MV-4-11 (cell line): ENCODE measurements at regions not wholly inside any gene's neighbourhood (a gene's known extent, or its start where the extent isn't known, plus 50 kb on each side); places are given as distances from the start of the nearest gene placed in this dataset.
"Not testable (repeated sequence)": the region's sequence is repeated elsewhere in the genome, so short reads cannot be mapped to it uniquely, and the experiment has no call there.

ENCODE experiments used
- DNase-seq: peaks from one replicate; lab custom pipeline; 2025; lab: John Stamatoyannopoulos, UW

DNA sequence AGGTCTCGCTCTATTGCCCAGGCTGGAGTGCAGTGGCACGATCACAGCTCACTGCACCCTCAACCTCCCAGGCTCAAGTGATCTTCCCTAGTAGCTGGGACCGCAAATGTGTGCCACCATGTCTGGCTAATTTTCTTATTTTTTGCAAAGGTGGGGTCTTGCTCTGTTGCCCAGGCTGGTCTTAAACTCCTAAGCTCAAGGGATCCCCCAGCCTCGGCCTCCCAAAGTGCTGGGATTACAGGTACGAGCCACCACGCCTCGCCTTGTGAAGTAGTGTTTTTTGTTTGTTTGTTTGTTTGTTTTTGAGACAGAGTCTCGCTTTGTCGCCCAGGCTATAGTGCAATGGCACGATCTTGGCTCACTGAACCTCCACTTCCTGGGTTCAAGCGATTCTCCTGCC is 125.5 kb downstream of the HAUS1 start:
- not testable (repeated sequence) for DNase-seq

DNA sequence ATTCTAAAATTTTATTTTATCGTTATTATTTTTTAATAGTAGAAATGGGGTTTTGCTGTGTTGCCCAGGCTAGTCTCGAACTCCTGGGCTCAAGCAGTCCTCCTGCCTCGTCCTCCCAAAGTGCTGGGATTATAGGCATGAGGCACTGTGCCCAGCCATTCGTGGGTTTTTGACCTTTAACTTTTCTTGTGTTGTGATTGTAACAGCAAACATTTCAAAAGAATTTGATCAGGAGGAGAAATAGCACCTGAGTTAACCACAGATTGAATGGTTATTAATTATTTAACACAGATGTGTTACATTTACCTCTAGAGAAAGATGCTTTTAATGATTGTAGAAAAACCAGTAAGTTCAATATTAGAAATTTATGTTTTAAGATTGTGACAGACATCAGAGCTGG is 132.0 kb downstream of the HAUS1 start:
- no peak for DNase-seq

DNA sequence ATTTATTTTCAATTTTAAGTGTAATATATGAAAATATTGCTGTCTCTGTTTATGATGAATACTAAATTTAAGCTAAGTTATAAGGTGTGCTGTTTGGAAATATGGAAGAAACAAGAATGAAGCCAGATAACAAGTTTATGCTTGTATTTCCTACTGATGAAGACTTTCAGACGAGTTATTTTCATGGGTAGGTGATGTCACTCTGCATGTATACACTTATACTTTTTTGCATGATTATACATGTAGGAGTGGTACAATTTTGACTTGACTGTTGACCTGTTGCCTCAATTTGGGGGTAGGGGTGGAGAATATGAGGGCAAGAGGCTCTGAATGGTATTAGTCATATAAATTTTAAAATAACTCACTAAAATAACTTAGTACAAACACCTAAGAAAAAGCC is 133.7 kb downstream of the HAUS1 start:
- DNase-seq: no peak

DNA sequence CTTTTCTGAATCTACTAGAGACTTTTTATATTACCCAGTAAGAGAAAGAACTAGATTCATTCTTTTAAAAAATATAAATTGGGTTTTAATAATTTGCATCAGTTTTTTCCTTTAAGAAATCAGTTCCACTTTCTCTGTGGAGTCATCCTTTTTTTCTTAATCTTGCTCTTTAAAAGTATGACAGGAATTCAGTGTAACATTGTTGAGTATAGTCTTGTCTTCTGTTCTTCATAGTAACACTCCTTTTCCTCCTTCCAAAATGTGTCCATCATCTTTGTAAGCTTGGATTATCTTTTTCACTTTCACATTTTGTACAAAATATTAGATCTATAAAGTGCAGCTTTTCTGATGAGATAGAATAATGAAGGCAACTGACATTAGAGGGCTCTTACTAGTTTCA is 135.4 kb downstream of the HAUS1 start:
- no peak for DNase-seq

DNA sequence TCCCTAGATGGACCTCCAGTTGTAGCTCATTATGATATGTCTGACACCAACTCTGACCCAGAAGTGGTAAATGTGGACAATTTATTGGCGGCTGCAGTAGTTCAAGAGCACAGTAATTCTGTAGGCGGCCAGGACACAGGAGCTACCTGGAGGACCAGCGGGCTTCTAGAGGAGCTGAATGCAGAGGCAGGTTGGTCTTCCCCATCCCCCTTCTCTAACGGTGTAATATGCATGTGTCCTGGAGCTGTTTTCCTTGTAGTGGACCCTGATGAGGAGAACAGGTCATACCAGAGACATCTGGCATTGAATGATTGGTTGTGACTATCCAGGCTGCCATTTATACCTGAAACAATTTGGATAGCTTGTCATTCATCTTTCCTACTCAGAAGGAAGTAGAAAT is 135.8 kb downstream of the HAUS1 start:
- no peak for DNase-seq

DNA sequence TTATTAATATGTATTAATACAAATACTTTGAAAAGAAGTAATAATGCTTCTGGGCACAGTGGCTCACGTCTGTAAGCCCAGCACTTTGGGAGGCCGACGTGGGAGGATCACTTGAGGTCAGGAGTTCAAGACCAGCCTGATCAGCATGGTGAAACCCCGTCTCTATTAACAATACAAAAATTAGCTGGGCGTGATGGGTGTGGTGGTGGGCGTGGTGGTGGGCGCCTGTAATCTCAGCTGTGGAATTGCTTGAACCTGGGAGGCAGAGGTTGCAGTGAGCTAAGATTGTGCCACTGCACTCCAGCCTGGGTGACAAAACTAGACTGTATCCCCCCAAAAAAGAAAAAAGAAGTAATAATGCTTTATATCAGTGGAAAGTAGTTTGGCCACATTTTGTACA is 137.2 kb downstream of the HAUS1 start:
- DNase-seq: not testable (repeated sequence)

DNA sequence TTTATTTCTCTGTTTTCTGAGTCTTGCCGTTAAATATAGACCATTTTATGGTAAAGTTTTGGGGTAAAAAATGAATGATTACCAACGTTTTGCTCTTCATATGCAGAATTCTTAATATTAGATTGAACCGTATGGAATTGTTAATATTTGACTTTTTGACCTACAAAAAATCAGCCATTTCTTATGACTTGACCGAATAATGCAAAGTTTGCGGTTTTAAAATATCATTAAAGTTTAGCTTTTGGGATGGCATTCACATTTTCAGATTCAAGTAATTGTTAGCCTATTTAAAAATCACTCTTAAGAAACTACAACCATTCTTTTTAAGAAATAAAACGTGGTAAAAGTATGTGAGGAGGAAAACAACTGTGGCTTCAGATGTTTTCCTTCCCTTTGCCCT is 138.0 kb downstream of the HAUS1 start:
- DNase-seq: no peak

DNA sequence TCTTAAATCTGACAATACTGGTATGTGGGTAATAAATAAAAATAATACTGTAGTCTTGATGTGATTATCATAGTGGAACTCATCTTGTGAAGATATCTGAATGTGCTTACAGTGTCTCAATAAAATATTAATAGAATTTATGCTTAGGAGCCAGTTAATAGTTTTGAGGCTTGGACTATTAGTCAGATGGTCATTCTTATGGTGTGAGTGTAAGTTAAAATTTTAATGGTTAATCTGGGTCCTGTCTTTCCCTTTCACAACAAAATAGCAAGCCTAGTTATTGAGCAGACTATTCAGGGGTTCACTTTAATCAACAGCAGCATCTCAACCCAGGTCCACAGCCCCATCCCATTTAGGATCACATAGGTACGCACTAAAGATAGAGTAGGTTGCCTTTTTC is 138.9 kb downstream of the HAUS1 start:
- DNase-seq: no peak

DNA sequence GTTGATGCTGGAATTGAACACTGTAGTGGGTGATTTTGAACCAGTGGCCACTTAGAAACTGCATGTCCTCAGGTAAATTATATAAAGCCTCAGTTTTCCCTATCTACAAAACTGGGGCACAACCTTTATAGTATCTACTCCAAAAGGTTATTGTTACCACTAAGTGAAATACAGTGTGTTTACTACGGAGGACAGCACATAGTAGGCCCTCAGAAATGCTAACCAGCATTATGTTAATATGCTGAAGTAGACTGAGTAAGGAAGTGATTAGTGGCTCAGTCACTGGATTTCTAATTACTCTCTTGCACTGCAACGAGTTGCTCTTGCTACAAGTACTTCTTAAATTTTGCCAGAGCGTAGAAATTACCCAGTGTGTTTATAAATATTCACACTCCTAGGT is 139.5 kb downstream of the HAUS1 start:
- DNase-seq: no peak

DNA sequence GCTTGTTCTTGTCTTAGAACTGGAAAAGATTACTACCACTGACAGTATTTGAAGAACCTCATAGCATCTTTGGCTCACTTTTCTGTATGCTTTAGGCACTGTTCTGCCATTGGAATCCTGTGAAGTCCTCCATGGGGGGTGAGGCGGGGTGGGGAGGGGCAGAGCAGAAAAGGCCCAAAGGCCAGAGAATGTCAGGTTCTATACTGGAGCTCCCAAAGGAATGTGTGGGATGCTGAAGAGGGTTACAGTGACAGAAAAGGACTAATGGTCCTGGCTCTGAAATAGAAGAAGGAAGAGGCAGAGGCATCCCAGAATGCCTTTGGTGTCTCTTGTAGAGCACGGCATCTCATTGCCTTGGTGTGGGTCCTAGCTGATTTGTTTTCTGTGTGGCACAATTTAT is 141.9 kb downstream of the HAUS1 start:
- no peak for DNase-seq

DNA sequence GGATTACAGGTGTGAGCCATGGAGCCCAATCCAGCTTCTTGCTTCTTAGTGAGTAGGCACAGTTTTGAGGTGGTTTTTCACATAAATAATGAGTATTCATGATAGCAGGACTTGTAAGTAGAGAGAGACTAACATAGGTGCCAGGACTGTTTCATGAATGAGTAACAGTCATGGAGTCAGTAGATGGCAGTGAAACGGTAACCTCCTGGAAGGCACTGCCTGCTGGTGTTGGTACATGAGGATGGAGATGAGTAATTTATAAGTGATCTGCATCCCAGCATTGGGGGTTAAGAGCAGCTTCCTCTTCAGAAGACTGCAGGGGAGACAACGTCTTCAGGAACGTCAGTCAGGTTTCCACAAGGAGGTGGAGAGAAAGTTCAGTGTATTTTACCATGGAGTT is 143.8 kb downstream of the HAUS1 start:
- no peak for DNase-seq

DNA sequence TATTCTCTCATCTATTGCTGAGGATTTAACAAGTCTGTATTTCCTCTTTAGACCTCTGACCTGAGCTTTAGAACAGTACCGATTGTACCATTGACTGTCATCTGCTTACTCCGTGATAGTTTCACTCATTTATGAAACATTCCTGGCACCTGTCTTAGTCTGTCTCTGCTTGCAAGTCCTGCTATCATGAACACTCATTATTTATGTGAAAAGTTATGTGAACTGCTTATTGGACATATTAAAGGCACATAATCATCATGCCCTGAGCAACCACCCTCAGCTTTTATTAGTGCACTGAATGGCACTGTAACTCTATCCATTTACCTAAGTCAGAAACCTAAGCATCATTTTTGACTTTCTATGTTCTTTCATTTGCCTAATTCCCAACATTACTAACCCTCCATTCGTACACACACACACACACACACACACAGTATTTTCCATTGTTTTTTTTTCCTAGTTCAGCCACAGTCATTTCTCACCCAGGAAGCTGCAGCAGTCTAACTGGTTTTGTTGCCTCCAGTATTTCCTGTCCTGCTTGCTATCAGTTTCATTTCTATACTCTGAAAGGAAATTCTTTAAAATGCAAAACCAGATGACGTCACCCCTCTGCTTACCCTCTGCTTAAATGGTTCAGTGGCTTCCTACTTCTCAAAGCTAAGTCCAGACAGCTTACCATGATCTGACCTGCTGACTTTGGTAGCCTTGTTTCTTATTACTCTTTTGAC is 146.1 kb downstream of the HAUS1 start:
- DNase-seq: peak; percentile 95

DNA sequence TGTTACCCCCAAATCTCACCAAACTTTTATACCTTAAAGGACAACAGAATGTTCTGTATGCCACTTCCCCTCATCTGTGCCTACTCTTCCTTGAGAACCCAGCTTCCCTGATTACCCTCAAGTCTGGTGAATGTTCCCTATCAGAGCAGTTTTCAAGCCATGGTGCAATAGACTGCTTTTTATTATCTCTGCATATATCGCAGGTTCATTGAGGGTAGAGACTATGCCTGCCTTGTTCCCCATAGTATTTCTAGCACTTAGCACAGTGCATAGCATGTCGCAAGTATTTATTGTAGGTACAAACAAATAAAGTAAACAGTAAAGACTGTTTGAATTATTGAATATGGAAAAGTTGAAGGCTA is 146.6 kb downstream of the HAUS1 start:
- DNase-seq: peak; percentile 73

DNA sequence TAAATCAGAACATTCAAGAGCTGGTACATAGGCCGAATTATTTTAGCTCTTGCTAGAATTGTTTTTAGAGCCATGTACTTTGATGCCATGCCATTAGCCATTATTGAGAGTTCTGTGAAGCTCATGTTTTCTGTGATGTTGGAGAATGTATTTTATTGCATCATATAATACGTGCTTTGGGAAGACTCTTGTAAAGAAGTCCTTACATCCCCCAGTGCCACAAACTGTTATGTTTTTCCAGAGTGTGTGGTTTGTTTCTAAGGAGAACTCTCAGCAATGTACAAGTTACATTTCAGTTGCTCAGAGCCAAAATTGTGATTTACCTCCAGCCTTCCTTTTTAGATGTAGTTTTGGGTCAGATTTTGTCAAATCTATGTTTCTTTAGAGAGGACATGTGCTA is 148.6 kb downstream of the HAUS1 start:
- DNase-seq: no peak

DNA sequence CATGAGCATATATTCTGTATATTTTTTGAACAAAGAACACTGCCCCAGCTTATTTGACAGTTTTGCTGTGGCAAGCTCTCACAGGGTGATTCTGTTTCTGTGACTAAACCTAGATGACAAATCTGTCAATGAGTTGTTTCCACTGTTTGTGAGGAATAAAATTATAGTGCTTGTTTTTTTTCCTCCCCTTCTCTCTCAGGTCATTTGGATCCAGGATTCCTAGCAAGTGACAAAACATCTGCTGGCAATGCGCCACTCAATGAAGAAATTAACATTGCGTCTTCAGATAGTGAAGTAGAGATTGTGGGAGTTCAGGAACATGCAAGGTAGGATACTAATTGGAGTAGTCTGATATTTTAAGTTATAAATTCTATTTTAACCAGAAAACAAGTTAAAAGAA is 149.3 kb downstream of the HAUS1 start:
- no peak for DNase-seq

DNA sequence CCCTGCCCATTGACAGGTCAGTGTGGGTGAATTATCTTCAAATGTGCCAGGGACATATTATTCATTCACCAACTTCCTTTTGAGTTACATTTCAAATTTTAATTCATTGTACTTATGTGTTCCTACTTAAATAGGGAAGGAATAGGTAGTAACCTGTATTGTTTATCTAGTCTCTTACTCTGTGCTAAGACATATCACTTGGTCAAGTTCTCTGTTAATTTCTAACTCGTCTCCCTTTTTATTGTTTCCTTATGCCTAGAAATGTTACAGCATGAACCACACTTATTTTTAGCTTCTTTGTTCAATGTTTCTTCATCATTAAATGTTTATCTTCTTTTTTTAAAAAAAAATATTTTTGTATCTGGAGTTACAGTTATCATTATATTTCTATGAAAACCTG is 151.9 kb downstream of the HAUS1 start:
- no peak for DNase-seq

DNA sequence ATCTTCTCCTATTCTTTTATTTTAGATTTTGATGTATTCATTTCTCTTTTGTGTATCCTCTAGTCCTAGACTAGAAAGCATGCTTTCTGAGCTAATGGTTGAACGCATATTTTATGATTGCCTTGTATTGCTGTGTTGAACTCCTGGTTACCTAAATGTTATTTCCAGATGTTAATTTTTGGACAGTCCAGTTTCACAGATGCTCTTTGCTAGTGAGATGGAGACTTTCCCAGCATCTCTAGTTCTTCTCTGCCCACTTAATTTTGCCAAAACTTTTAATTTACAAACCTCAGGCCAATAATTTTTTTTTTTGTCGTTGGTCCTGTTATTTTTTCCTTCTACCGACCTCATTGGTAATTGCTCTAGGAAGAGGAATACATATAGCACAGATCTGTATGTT is 153.2 kb downstream of the HAUS1 start:
- DNase-seq: no peak

DNA sequence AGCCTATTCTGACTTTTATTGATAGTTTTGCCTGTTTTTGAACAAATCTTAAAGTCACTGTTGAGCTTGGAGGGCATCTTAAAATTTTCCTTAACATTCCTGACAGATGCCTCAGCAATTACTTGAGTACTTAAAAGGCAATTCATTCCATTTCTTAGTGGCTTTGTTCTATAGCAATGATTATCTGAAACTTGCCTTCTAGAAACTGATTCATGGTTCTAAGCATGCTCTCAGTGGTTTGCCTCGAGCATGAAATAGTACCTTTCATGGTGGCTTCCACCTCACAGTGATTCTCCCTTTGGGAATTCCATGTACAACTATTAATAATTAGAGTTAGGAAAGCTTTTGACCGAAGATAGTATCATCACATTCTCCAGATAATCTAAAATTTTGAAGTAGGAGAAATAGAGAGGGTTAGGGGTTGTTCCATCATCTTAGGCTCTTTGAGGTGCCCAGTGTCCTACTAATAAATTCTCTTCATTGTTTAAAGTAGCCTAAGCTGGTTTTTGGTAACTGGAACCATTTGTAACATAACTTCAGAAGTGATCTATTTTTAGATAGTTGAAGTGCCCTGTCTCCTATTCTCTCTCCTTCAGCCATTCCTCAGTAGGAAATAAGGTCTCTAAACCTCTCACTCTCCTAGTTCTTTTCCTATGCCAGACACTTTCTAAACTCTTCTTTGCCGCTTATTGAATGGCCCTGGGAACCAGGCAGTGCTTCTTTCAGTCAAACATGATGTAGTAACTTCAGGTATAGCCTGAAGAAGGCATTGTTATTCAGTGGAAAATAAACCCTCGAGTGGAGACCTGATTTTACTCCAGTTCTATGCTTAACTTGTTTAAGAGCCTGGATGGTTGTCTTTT is 156.1 kb downstream of the HAUS1 start:
- DNase-seq: no peak

DNA sequence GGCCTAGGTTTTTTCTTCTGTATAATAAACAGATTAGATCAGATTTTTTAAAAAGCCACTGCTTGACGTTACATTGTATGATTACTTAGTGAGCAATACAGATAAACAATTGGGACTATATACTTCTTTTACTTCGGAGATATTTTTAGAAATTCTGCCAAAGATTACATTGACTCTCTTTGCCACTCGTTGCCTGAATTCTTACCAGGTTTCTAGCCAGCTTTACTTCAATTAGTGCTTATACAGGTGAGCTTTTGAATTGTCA is 156.6 kb downstream of the HAUS1 start:
- no peak for DNase-seq

DNA sequence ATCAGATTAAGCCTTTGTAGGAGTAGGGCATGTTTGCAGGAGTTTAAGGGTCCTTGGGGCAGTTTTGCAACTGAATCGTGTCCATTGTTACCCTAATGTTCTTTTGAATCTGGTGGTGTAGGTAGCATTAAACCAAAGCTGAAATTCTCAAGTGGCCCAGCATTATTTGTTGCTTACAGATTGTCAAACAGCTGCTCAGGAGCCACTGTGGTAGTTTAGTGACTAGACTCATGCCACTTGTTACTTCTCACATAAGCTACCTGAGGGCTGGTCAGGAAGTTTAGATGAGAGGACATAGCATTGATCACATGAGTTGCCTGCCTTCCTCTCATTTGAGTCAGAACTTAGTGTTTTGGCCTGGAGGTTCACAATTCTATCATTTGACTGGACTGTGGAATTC is 157.6 kb downstream of the HAUS1 start:
- DNase-seq: no peak

DNA sequence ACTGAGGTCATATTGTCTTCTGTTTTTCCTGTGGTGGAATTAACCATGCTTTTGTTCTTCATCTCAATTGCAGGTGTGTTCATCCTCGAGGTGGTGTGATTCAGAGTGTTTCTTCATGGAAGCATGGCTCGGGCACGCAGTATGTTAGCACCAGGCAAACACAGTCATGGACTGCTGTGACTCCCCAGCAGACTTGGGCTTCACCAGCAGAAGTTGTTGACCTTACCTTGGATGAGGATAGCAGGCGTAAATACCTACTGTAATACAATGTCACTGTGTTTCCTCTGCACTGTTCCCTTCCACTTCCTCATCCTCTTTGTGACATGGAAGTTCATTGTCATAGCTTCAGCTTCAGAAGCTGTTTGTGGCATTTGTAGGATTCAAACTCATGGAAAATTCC is 158.7 kb downstream of the HAUS1 start:
- DNase-seq: no peak

DNA sequence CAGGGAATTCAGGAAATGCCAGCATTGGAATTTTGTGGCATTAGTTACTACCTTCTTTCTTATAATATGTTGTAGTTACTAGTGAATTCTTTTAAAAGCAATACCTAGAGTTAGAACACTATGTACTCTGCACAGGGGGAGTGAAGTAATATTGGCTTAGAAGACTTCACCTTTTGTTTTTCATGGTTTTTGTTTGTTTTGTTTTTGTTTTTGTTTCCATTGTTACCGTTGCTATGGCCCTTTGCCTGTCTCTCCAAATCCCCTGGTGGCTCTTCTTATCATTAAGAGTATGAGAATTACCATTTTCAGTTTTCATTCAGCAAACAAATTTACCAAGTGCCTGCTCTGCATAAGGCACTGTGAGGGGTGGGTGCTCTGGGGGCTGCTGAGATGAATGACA is 160.1 kb downstream of the HAUS1 start:
- DNase-seq: no peak

DNA sequence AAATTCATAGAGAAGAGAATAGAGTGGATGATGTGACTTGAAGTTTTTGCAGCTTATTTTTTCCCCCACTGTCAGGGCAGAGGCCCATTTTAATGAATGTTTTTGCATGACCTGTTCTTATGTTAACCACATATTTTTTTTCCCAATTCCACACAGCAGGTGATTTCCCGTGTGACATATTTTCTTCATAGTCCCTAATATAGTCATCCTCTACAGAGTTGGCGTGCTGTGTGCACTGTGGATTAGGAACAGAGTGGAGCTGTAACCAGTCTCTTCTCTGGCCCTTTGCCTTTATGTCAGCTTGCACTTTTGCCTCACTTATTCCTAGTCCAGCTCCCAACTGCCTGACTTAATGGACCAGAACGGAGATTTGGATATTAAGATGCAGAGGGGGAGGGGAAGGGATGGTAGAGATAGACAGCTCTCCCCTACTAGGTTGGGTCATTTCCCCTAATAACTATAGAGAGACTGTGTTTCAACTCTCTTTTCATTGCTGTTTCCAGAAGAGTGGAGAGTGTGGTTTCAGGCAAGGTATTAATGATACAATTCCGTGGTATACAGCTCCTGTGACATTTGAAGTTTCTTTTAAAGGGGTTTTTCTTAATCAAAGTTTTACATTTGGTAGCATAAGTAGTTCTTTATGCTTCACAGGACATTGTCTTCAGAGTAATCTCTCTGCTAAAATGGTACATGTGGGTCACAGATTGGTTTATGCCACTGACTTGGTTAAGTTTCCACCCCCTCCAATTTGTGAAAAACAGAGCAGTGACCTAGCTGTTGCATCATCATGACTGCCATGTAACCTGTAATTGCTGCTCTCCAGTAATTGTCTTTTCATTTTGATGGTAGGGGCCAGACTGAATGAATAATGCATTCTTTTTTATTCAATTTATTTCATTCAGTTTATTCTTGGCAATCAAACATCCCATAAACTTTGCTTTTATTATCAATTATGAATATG is 161.3 kb downstream of the HAUS1 start:
- no peak for DNase-seq
